ENCODE measurements at regions not wholly inside any gene's neighbourhood (a gene's known extent, or its start where the extent isn't known, plus 50 kb on each side); places are given as distances from the start of the nearest gene placed in this dataset.
"Not testable (repeated sequence)": the region's sequence is repeated elsewhere in the genome, so short reads cannot be mapped to it uniquely, and the experiment has no call there.

GRCh38 chr5:30345539-30346345 lies 847.7 kb upstream of the CDH6 start:
- DNase-seq: not testable (repeated sequence)

GRCh38 chr5:30343707-30344106 lies 849.8 kb upstream of the CDH6 start:
- DNase-seq: no peak

- no peak for DNase-seq
These were observed 852.0 kb upstream of the CDH6 start for GRCh38 chr5:30341466-30341865.

- DNase-seq: no peak
These were observed 856.4 kb upstream of the CDH6 start for GRCh38 chr5:30337084-30337573.

GRCh38 chr5:30331534-30331933 lies 862.0 kb upstream of the CDH6 start:
- DNase-seq: no peak

GRCh38 chr5:30325795-30326194 lies 867.7 kb upstream of the CDH6 start:
- DNase-seq: no peak

- no peak for DNase-seq
These were observed 869.4 kb upstream of the CDH6 start for GRCh38 chr5:30324083-30324482.

- no peak for DNase-seq
These were observed 905.6 kb upstream of the CDH6 start for GRCh38 chr5:30287890-30288289.

GRCh38 chr5:30279237-30279636 lies 914.2 kb upstream of the CDH6 start:
- DNase-seq: no peak

- DNase-seq: no peak
These were observed 926.5 kb upstream of the CDH6 start for GRCh38 chr5:30267026-30267425.

GRCh38 chr5:30239331-30240022 lies 954.0 kb upstream of the CDH6 start:
- no peak for DNase-seq

GRCh38 chr5:30237189-30237588 lies 956.3 kb upstream of the CDH6 start:
- no peak for DNase-seq

- DNase-seq: no peak
These were observed 983.7 kb upstream of the CDH6 start for GRCh38 chr5:30209755-30210154.

- no peak for DNase-seq
These were observed 995.8 kb upstream of the CDH6 start for GRCh38 chr5:30197662-30198061.

- DNase-seq: no peak
These were observed 998.5 kb upstream of the CDH6 start for GRCh38 chr5:30195036-30195435.

GRCh38 chr5:30194595-30194994 lies 998.9 kb upstream of the CDH6 start:
- DNase-seq: no peak

- DNase-seq: no peak
These were observed 1009.7 kb upstream of the CDH6 start for GRCh38 chr5:30183795-30184194.

GRCh38 chr5:30156156-30156555 lies 1037.3 kb upstream of the CDH6 start:
- no peak for DNase-seq

- DNase-seq: no peak
These were observed 1041.1 kb upstream of the CDH6 start for GRCh38 chr5:30152431-30152830.

GRCh38 chr5:30150231-30150630 lies 1043.3 kb upstream of the CDH6 start:
- DNase-seq: no peak

GRCh38 chr5:30149526-30149925 lies 1044.0 kb upstream of the CDH6 start:
- DNase-seq: no peak

- no peak for DNase-seq
These were observed 1045.5 kb upstream of the CDH6 start for GRCh38 chr5:30147976-30148375.

GRCh38 chr5:30144059-30144458 lies 1049.4 kb upstream of the CDH6 start:
- not testable (repeated sequence) for DNase-seq

- no peak for DNase-seq
These were observed 1051.1 kb upstream of the CDH6 start for GRCh38 chr5:30142432-30142831.
